Lower leg skin (tissue), 3 donors: ENCODE measurements at regions not wholly inside any gene's neighbourhood (a gene's known extent, or its start where the extent isn't known, plus 50 kb on each side); places are given as distances from the start of the nearest gene placed in this dataset.

Experiments used
- CTCF ChIP-seq, 3 donors: fragments of 450-650 bp; IDR thresholded peaks; one replicate each; pipeline ENCODE4 v1.5.1; 2016; ENCODE audit warnings: antibody characterized with exemption in 3 of 3, mild to moderate bottlenecking in 3 of 3, moderate library complexity in 2 of 3
- POLR2A ChIP-seq, 2 donors: fragments of 450-650 bp; IDR thresholded peaks; one replicate each; pipeline ENCODE4 v1.6.1; 2016 to 2017; ENCODE audit warnings: antibody characterized with exemption in 2 of 2, mild to moderate bottlenecking in 1 of 2, moderate library complexity in 1 of 2

- TF ChIP-seq CTCF (IDR thresholded peaks at IDR 0.05) (no peak), POLR2A (IDR thresholded peaks at IDR 0.05) (no peak)
Measured at GRCh38 chr15:91530279-91530678, 323.2 kb upstream of the SLCO3A1 start.
